HG03280 (cell line): ENCODE measurements at regions not wholly inside any gene's neighbourhood (a gene's known extent, or its start where the extent isn't known, plus 50 kb on each side); places are given as distances from the start of the nearest gene placed in this dataset.

Experiments used
- ATAC-seq: cut with Tn5 transposase; IDR thresholded peaks from one replicate; pipeline ENCODE4 v1.9.1; 2021; ENCODE audit warnings: mild to moderate bottlenecking, moderate library complexity; ENCODE audit not compliant: unreplicated experiment

GRCh38 chr4:11532138-11532537, 103.4 kb upstream of the HS3ST1 start:
- no peak for ATAC-seq

- ATAC-seq, result no peak
Measured at GRCh38 chr4:11529625-11530201, 101.0 kb upstream of the HS3ST1 start.

DNA sequence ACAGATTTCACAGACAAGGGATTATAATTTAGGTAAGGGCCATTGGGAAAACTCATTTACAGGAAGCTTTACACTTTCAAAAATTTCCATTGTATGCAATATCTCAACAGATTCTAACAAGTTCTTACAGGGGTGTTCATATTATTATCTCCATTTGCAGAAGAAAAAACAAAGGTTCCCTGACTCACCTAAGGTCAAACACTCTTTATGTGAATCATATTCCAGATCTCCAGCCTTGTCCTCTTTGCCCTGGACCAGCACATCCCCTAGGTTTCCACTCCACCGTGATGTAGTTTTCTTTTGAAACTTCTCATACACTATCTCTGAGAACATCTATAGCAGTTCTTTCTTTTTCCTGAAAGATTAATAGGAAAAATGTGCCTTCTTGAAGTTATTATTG, 96.4 kb upstream of the HS3ST1 start:
- ATAC-seq, result no peak

GRCh38 chr4:11518754-11519153, 90.1 kb upstream of the HS3ST1 start:
- no peak for ATAC-seq

- ATAC-seq, result no peak
Measured at GRCh38 chr4:11514779-11515419, 86.2 kb upstream of the HS3ST1 start.

DNA sequence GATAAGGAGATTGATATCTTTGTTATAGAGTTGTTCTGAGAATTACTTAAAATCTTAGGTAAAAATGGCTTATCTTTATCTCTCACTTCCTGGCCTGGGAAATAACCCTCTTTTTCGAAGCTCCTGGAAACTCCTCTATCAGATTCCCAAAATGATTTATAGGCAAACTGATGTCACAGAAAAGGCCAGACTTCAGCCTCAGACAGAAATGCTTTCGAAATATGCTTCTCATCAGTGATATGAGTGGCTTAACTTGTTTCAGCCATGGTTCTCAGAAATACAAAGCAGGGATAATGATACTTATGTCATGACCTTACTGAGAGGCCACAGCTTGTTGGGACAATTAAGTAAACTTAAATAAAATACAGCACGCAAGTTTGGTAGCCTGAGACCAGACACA, 85.3 kb upstream of the HS3ST1 start:
- ATAC-seq, result no peak

DNA sequence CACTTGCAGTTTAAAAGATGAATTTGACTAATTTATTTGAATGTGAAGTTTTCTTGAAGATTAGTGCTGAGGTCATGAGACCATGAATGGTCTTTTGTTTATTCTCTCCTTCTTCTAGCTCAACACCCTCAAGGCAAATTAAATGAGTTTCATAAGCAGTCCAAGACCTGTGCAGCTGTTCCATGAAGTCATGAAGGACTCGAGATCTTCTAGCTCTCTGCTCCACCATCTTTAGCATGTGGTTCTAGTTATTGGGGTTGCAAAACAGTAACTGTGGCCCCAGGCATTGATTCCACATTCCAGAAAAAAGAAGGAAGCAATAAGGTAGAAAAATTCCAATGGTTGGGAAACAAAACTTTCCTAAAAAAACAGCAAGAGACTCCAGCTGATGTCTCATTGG, 84.2 kb upstream of the HS3ST1 start:
- no peak for ATAC-seq

DNA sequence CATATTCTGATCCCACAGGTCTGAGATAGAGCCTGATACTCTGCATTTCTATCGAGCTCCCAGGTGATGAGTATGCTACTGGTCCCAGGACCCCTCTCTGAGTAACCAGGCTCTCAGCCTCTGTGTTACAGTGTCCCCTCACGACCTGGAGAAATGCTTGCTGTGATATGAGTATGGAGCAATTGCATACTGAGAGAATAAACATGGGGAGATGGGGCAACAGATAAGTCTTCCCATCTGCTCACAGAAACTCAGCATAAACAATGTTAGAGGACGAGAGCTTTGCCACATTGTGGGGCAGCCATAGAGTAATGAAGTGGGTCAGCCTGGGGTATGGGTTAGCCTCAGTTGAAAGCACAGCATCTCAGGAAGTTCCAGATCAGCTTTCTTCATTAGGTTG, 82.6 kb upstream of the HS3ST1 start:
- no peak for ATAC-seq

- ATAC-seq, result no peak
Measured at GRCh38 chr4:11507920-11508319, 79.2 kb upstream of the HS3ST1 start.

DNA sequence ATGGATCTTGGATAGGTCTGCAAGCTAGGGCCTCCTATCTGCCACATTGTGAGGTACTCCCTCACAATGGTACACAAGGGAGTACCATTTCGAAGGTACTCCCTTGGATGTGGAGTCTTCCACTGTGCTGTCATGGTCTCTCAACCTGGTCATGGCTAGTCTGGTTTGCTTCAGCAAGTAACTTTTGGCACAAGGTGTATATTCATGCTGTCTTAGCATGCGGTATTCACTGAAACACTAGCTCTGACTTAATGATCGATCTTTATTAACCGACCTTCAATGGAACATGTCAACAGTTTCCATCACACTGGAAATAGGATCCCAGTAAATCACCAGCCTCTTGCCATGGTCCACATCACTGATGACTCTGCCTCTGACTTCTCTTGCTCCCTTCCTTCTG, 77.5 kb upstream of the HS3ST1 start:
- ATAC-seq, result no peak

DNA sequence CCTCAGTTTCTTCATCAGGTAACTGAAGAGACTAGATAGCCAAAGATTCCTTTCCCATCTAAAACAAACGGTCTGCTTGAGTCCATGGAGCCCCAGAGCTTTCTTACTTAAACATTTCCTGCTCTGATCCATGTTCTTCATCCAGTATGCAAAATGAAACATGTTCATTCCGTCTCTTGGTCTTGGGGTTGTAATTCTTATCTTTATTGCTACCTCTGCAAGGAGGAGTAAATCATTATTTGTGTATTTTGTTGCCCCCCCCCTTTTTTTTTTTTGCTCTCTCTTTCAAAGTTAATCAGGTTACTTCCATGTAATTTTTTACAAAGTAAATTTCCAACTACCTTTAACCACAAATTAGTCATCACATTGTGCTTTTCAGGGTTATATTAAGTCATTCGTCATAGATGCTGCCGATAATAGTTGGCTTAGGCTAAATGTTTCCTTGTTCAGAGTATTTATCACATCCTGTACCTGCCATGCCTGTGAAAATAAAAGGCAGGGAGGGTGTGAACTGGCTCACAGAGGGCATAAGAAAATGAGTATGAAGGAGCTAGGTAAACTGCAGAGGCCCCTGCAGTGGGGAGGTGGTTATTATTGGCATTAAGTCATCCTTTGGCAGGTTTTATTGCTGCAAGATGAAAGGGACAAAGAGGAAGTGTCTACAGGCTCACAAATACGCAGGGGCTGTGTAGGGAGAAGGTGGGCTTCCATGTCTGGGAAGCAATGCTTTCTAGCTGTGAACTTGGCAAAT, 76.7 kb upstream of the HS3ST1 start:
- no peak for ATAC-seq

GRCh38 chr4:11503166-11503565, 74.5 kb upstream of the HS3ST1 start:
- ATAC-seq, result no peak

DNA sequence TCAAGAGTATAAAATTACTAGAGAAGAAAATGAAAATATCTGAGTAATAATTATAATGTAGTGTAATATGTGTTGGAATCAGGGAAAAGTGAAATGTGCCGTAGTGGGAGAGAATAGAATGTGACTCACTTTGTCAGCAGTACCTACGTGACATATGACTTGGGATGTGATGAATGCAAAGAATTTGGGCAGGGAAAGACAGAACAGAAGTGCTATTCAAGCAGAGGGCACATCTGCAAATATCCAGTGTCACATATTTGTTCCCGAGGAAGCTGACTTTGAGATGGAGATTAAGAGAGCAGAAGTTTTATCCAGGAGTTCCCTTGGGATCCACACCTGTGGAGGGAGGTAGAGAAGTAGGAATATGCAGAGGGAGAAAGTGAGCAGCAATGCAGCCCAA, 69.3 kb upstream of the HS3ST1 start:
- no peak for ATAC-seq

DNA sequence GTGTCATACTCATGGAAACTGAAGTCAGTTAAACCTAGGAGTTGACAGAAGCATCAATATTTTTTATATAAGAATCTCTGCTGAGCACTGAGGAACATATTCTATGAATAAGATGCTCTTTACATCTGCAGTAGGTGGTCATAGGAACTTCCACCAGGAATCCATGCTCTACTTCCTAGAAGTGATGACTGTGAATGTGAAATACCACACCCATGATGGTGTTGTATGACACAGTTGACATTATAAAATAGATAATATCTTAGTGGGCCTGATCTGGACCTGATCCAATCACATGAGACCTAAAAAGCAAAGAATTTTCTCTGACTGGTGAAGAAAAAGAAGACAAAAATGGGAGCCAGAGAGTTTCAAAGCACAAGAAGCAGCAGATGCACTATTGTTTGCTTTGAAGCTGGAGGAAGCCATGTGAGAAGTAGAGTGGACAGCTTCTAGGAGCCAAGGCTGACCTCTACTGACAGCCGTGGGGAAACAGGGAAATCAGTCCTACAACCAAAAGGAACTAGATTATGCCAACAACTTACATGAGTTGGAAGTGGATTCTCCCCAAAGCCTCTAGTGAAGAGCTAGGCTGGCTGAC, 68.6 kb upstream of the HS3ST1 start:
- no peak for ATAC-seq

- no peak for ATAC-seq
Measured at GRCh38 chr4:11496351-11496829, 67.7 kb upstream of the HS3ST1 start.

- no peak for ATAC-seq
Measured at GRCh38 chr4:11495818-11496217, 67.1 kb upstream of the HS3ST1 start.

DNA sequence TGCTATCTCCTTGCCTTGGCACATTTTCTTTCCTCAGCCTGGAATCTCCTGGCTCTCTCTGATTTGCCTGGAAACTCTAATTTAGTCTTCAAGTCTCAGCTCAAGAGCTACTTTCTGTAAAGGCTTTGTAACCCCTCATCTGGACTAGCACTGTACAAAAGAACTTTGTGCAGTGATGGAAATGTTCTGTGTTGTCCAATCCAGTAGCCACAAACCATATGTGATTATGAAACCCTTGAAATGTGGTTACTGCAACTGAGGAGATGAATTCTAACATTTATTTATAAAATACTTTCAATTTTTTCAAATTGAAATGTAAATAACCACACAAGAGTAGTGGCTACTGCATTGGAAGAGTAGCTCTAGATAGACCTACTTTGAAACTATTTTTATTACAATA, 66.6 kb upstream of the HS3ST1 start:
- no peak for ATAC-seq

- ATAC-seq, result no peak
Measured at GRCh38 chr4:11494232-11494631, 65.5 kb upstream of the HS3ST1 start.

- no peak for ATAC-seq
Measured at GRCh38 chr4:11489453-11490083, 60.9 kb upstream of the HS3ST1 start.

DNA sequence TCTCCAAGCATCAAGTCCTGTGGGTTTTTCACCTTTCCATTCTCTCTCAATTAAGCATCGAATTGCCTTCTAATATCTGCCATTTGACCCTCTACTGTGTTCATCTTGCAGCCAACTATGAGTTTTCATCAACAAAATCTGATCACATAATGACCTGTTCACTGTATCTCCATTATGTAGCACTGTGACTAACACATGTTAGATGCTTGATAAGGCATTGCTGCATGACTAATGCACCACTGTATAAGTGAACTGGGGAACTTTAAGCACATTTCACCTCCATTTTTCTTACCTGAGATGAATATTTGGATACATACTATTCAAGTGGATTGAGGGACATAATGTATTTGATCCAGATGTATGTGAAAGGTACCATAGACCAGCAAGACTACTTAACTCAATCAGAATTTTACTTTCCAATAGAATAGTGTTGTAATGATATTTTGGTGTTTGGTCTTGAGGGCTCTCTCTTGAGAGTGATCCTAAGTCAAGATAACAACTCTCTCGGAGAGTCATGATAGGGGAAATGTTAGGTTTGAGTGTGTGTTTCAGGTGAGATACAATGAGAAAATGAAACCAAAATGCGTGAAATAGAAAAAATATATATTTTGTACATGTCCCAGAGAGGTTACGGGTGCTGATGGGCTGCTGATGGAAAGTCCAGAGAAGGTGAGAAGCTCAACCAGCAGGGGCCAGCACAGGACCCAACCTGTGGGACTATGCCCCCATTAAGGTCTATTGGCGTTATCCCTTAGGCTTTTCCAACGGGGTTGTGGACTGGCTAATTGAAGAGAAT, 60.2 kb upstream of the HS3ST1 start:
- ATAC-seq, result no peak
